BJ (cell line): ENCODE measurements at regions not wholly inside any gene's neighbourhood (a gene's known extent, or its start where the extent isn't known, plus 50 kb on each side); places are given as distances from the start of the nearest gene placed in this dataset.

Source experiments
- CTCF ChIA-PET: fragments of 350-600 bp; formaldehyde crosslinking; extraction: SDS; loops from one replicate; lab custom pipeline; 2021; ENCODE audit warnings: antibody characterized with exemption, inconsistent platforms; lab: Yijun Ruan, JAX
- POLR2A ChIA-PET: fragments of 300-600 bp; sonication (Branson Sonifier 250); formaldehyde crosslinking; extraction: SDS; loops from one replicate; lab custom pipeline; 2021; ENCODE audit warnings: antibody characterized with exemption; lab: Charles Lee
- DNase-seq: peaks from one replicate; pipeline ENCODE4 v3.0.0-alpha.2; 2011; ENCODE audit warnings: low read depth
- H3K27me3 ChIP-seq: 2 replicates; pipeline ENCODE4 v1.6.0; 2011; ENCODE audit warnings: low read length; ENCODE audit not compliant: control insufficient read depth, insufficient read depth
- H3K36me3 ChIP-seq: 2 replicates; pipeline ENCODE4 v1.5.1; 2011; ENCODE audit warnings: low read length; ENCODE audit not compliant: control insufficient read depth, insufficient read depth
- H3K4me3 ChIP-seq: 2 replicates; pipeline ENCODE4 v1.5.1; 2011; ENCODE audit warnings: low read depth, mild to moderate bottlenecking, control low read depth, low read length
- TF ChIP-seq, protein P1 (sequence below): IDR thresholded peaks from 2 replicates; pipeline ENCODE4 v1.5.1; 2011; ENCODE audit warnings: low read depth, mild to moderate bottlenecking, control low read depth, inconsistent platforms, low read length, moderate library complexity; ENCODE audit not compliant: insufficient read depth

DNA sequence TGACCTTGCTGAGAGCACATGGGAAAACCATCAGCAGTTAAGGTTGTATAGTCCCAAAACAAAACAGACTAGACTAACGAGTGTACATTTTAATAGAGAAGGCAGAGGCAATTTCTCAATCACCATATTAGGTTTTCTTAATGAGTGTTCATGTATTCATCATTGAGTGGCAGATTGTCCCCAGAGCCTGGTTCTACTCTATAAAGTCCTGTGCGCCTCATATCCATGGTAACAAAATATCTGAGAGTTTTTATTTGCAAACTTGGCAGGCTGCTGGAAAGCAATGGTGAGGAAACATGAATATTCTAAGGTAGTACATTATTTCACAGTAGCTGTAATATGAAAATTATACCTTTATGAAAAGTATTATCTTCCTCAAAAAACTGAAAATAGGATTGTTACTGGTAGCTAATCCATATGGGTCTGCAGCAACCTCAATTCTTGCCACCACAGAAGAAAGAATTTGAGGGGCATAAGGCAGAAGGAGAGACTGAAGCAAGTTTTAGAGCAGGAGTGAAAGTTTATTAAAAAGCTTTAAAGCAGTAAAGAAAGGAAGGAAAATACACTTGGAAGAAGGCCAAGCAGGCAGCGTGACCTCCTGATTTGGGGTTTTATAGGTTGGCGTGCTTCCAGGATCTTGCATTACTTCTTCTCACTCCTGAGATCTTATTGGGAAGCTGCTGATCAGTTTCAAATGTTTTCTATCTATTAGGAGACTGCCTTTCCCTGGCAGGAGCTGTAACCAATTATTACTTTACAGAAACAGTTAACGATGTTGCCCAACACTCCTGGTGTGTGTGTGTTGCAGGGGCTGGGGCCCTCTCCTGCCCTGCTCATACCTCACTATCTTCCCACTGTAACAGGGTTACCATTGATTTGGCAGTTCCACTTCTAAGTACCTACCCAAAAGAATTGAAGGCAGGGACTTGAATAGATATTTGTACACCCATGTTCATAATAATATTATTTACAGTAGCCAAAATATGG, 154.0 kb upstream of the NUDT4 start:
- TF ChIP-seq, protein P1, sequence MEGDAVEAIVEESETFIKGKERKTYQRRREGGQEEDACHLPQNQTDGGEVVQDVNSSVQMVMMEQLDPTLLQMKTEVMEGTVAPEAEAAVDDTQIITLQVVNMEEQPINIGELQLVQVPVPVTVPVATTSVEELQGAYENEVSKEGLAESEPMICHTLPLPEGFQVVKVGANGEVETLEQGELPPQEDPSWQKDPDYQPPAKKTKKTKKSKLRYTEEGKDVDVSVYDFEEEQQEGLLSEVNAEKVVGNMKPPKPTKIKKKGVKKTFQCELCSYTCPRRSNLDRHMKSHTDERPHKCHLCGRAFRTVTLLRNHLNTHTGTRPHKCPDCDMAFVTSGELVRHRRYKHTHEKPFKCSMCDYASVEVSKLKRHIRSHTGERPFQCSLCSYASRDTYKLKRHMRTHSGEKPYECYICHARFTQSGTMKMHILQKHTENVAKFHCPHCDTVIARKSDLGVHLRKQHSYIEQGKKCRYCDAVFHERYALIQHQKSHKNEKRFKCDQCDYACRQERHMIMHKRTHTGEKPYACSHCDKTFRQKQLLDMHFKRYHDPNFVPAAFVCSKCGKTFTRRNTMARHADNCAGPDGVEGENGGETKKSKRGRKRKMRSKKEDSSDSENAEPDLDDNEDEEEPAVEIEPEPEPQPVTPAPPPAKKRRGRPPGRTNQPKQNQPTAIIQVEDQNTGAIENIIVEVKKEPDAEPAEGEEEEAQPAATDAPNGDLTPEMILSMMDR: no peak
- no peak overlapping the region for H3K4me3 ChIP-seq
- DNase-seq: no peak
- H3K36me3 ChIP-seq: no peaks in the 10 kb centered on the region
- CTCF ChIA-PET: interaction anchor here (1.3 to 1.6 kb wide), 3 partner anchors 8 to 13 kb away, joined by 3 to 6 read pairs (median 5); no protein-coding TSS in a partner anchor
- POLR2A ChIA-PET: no interaction called here
- no peaks in the 10 kb centered on the region for H3K27me3 ChIP-seq

DNA sequence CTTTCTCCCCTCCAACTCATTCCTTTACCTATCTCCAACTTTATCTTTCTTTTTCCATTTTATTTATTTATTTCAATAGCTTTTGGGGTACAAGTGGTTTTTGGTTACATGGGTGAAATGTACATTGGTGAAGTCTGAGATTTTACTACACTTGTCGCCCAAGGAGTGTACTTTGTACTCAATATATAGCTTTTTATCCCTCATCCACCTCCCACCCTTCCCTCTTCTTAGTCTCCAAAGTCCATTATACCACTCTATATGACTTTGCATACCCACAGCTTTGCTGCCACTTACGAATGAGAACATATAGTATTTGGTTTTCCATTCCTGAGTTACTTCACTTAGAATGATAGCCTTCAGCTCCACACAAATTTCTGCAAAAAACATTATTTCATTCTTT, 152.6 kb upstream of the NUDT4 start:
- H3K36me3 ChIP-seq: no peaks in the 10 kb centered on the region
- DNase-seq: no peak
- ChIA-PET CTCF (interaction anchor here (0.6 to 1.6 kb wide), 4 partner anchors 9 to 88 kb away, joined by 3 to 6 read pairs (median 4); no protein-coding TSS in a partner anchor), POLR2A (no interaction called here)
- H3K4me3 ChIP-seq: no peak overlapping the region
- no peaks in the 10 kb centered on the region for H3K27me3 ChIP-seq
- TF ChIP-seq, protein P1: no peak

DNA sequence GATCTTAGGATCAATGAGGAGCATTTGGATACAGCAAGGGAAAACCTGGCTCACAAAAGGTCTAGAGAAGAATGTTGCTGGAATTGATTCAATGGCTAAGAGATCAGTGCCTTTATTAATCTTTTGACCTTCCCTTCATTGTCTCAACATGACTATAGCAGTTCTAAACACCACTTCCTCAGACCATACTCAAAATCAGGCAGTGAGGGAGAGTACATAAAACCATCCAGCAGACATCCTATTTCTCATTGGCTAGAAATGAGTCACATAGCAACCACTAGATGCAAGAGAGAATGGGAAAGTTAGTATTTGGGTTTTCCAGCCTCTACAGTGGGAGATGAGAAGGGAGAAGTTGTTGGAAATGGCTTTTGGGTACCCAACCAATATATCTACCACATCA, 151.4 kb upstream of the NUDT4 start:
- Histone ChIP-seq H3K4me3 (no peak overlapping the region), H3K27me3 (no peaks in the 10 kb centered on the region), H3K36me3 (no peaks in the 10 kb centered on the region)
- no peak for DNase-seq
- CTCF ChIA-PET: no interaction called here
- POLR2A ChIA-PET: no interaction called here
- TF ChIP-seq, protein P1: no peak

DNA sequence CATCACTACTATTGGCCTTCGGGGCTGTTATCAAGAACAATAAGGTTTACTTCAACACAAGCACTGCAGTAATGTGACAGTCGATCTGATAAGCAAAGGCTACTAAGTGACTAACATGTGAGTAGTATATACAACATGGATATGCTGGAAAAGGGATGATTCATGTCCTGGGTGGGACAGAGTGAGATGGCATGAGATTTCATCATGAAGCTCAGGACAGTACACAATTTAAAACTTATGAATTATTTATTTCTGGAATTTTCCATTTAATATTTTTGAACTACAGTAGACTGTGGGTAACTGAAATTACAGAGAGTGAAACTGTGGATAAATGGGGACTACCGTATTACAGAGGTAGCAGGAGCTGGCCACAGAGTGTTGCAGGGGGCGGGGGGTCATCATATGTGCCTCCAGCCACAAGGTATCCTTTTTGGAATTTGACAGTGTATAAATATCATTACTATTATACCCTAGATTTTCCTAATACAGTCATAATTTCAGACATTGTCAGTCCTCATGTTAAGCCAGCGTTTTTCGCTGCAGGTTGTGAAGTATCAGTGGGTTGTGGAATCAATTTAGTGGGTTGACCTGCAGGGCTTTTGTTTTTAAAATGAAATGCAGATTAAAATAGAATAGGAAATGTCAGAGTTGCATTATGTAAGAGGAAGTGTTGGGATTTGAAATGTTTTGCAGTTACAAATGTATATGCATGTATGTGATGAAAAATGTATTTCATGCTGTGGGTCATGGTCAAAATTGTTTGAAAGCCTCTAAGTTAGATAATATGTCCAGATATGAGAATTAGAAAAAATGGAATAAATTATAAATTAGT, 148.0 kb upstream of the NUDT4 start:
- TF ChIP-seq, protein P1: no peak
- no peaks in the 10 kb centered on the region for H3K27me3 ChIP-seq
- H3K36me3 ChIP-seq: no peaks in the 10 kb centered on the region
- POLR2A ChIA-PET: no interaction called here
- CTCF ChIA-PET: interaction anchor here (0.6 to 1.4 kb wide), 2 partner anchors 12 to 33 kb away, joined by 3 to 7 read pairs; no protein-coding TSS in a partner anchor
- DNase-seq: peak; percentile 72
- H3K4me3 ChIP-seq: no peak overlapping the region
